GM19468 (cell line): ENCODE measurements at regions not wholly inside any gene's neighbourhood (a gene's known extent, or its start where the extent isn't known, plus 50 kb on each side); places are given as distances from the start of the nearest gene placed in this dataset.

Experiments used
- ATAC-seq: cut with Tn5 transposase; IDR thresholded peaks from one replicate; pipeline ENCODE4 v1.9.1; 2021; ENCODE audit warnings: mild to moderate bottlenecking, moderate library complexity, moderate number of reproducible peaks; ENCODE audit not compliant: unreplicated experiment; ENCODE audit errors: extremely low read depth

- no peak for ATAC-seq
These were observed 372.7 kb downstream of the ARL4A start for GRCh38 chr7:13060173-13060572.

- ATAC-seq = no peak
These were observed 373.7 kb downstream of the ARL4A start for GRCh38 chr7:13061115-13061514.

GRCh38 chr7:13062631-13063030 lies 375.2 kb downstream of the ARL4A start:
- ATAC-seq = no peak

GRCh38 chr7:13067036-13067435 lies 379.6 kb downstream of the ARL4A start:
- no peak for ATAC-seq

GRCh38 chr7:13068032-13068431 lies 380.6 kb downstream of the ARL4A start:
- ATAC-seq = no peak

- ATAC-seq = no peak
These were observed 382.4 kb downstream of the ARL4A start for GRCh38 chr7:13069841-13070240.

- ATAC-seq = no peak
These were observed 384.6 kb downstream of the ARL4A start for GRCh38 chr7:13072014-13072413.

- ATAC-seq = no peak
These were observed 390.0 kb downstream of the ARL4A start for GRCh38 chr7:13077466-13077865.

GRCh38 chr7:13078105-13078504 lies 390.7 kb downstream of the ARL4A start:
- no peak for ATAC-seq

- ATAC-seq = no peak
These were observed 403.5 kb downstream of the ARL4A start for GRCh38 chr7:13090959-13091358.

- ATAC-seq = no peak
These were observed 404.7 kb downstream of the ARL4A start for GRCh38 chr7:13091974-13092707.

- no peak for ATAC-seq
These were observed 405.2 kb downstream of the ARL4A start for GRCh38 chr7:13092708-13093005.

- no peak for ATAC-seq
These were observed 405.7 kb downstream of the ARL4A start for GRCh38 chr7:13093160-13093559.

GRCh38 chr7:13097499-13097898 lies 410.1 kb downstream of the ARL4A start:
- no peak for ATAC-seq

GRCh38 chr7:13098161-13098560 lies 410.7 kb downstream of the ARL4A start:
- no peak for ATAC-seq

GRCh38 chr7:13099154-13099795 lies 411.8 kb downstream of the ARL4A start:
- ATAC-seq = no peak

GRCh38 chr7:13104128-13104527 lies 416.7 kb downstream of the ARL4A start:
- no peak for ATAC-seq

GRCh38 chr7:13105209-13105608 lies 417.8 kb downstream of the ARL4A start:
- no peak for ATAC-seq

GRCh38 chr7:13106513-13106912 lies 419.1 kb downstream of the ARL4A start:
- ATAC-seq = no peak

GRCh38 chr7:13107291-13107690 lies 419.9 kb downstream of the ARL4A start:
- no peak for ATAC-seq

- no peak for ATAC-seq
These were observed 420.6 kb downstream of the ARL4A start for GRCh38 chr7:13108061-13108460.

- no peak for ATAC-seq
These were observed 421.8 kb downstream of the ARL4A start for GRCh38 chr7:13109201-13109600.
